ENCODE measurements at regions not wholly inside any gene's neighbourhood (a gene's known extent, or its start where the extent isn't known, plus 50 kb on each side); places are given as distances from the start of the nearest gene placed in this dataset.
A peak's percentile ranks its signal among the peaks of the same experiment; 100 is the strongest.

GRCh38 chr2:187920511-187920910 is 366.3 kb upstream of the TFPI start:
- no peak for DNase-seq (ENCODE audit: low read depth in 4 of 4, low spot score in 3 of 4)

GRCh38 chr2:187922846-187923245 is 368.6 kb upstream of the TFPI start:
- DNase-seq (ENCODE audit: low read depth in 4 of 4, low spot score in 3 of 4): peak; percentile 29 to 51 (median 42)

- DNase-seq (ENCODE audit: low read depth in 4 of 4, low spot score in 3 of 4): no peak
Observed at GRCh38 chr2:187924293-187924692, 367.4 kb upstream of the GULP1 start.

GRCh38 chr2:187934236-187934635 is 357.4 kb upstream of the GULP1 start:
- DNase-seq (ENCODE audit: low read depth in 4 of 4, low spot score in 3 of 4): no peak

- DNase-seq (ENCODE audit: low read depth in 4 of 4, low spot score in 3 of 4): no peak
Observed at GRCh38 chr2:187934692-187935091, 357.0 kb upstream of the GULP1 start.

- no peak for DNase-seq (ENCODE audit: low read depth in 4 of 4, low spot score in 3 of 4)
Observed at GRCh38 chr2:187935126-187935525, 356.5 kb upstream of the GULP1 start.

- DNase-seq (ENCODE audit: low read depth in 4 of 4, low spot score in 3 of 4): no peak
Observed at GRCh38 chr2:187936228-187936627, 355.4 kb upstream of the GULP1 start.

GRCh38 chr2:187939180-187939579 is 352.5 kb upstream of the GULP1 start:
- DNase-seq (ENCODE audit: low read depth in 4 of 4, low spot score in 3 of 4): no peak

- DNase-seq (ENCODE audit: low read depth in 4 of 4, low spot score in 3 of 4): no peak
Observed at GRCh38 chr2:187942876-187943275, 348.8 kb upstream of the GULP1 start.

GRCh38 chr2:187943772-187944369 is 347.8 kb upstream of the GULP1 start:
- DNase-seq (ENCODE audit: low read depth in 4 of 4, low spot score in 3 of 4): no peak

GRCh38 chr2:187949859-187950258 is 341.8 kb upstream of the GULP1 start:
- no peak for DNase-seq (ENCODE audit: low read depth in 4 of 4, low spot score in 3 of 4)

GRCh38 chr2:187951470-187952218 is 340.0 kb upstream of the GULP1 start:
- no peak for DNase-seq (ENCODE audit: low read depth in 4 of 4, low spot score in 3 of 4)

- DNase-seq (ENCODE audit: low read depth in 4 of 4, low spot score in 3 of 4): no peak
Observed at GRCh38 chr2:187956906-187957534, 334.7 kb upstream of the GULP1 start.

GRCh38 chr2:187959821-187960220 is 331.9 kb upstream of the GULP1 start:
- DNase-seq (ENCODE audit: low read depth in 4 of 4, low spot score in 3 of 4): no peak

GRCh38 chr2:187962538-187962937 is 329.1 kb upstream of the GULP1 start:
- DNase-seq (ENCODE audit: low read depth in 4 of 4, low spot score in 3 of 4): no peak

- DNase-seq (ENCODE audit: low read depth in 4 of 4, low spot score in 3 of 4): no peak
Observed at GRCh38 chr2:187964746-187965145, 326.9 kb upstream of the GULP1 start.

- no peak for DNase-seq (ENCODE audit: low read depth in 4 of 4, low spot score in 3 of 4)
Observed at GRCh38 chr2:187966924-187967323, 324.8 kb upstream of the GULP1 start.

GRCh38 chr2:187971893-187972292 is 319.8 kb upstream of the GULP1 start:
- no peak for DNase-seq (ENCODE audit: low read depth in 4 of 4, low spot score in 3 of 4)

- DNase-seq (ENCODE audit: low read depth in 4 of 4, low spot score in 3 of 4): no peak
Observed at GRCh38 chr2:187976259-187976985, 315.3 kb upstream of the GULP1 start.

- DNase-seq (ENCODE audit: low read depth in 4 of 4, low spot score in 3 of 4): no peak
Observed at GRCh38 chr2:187976986-187977333, 314.7 kb upstream of the GULP1 start.

GRCh38 chr2:187978356-187978755 is 313.3 kb upstream of the GULP1 start:
- no peak for DNase-seq (ENCODE audit: low read depth in 4 of 4, low spot score in 3 of 4)

Data from left renal pelvis (tissue), 4 donors.